Ovary (tissue), 1 donor: ENCODE measurements at regions not wholly inside any gene's neighbourhood (a gene's known extent, or its start where the extent isn't known, plus 50 kb on each side); places are given as distances from the start of the nearest gene placed in this dataset.

ENCODE experiments used
- EP300 ChIP-seq: sonication (generic); formaldehyde crosslinking; IDR thresholded peaks from one replicate; pipeline ENCODE4 v1.6.1; 2017; ENCODE audit warnings: antibody characterized with exemption
- POLR2A ChIP-seq: fragments of 450-650 bp; IDR thresholded peaks from one replicate; pipeline ENCODE4 v1.6.1; 2017; ENCODE audit warnings: antibody characterized with exemption, mild to moderate bottlenecking, moderate library complexity

DNA sequence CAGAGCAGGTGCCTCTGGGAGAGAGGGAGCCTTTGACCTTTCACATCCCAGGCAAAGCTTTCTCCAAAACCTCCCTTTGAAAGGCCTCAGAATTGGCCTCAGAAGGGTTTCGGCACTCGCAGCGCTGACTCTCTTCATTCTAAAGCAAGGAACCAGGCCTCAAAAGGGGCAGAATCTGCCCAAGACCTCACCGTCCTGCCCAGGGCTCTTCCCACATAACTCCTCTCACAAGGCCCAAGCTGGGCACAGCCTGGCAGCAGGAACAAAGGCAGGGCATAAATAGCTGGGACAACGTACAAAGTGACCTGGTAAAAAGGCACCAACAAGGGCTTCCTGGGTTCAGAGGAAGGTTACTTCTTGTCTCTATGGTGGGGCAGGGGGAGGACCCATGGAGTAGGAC, 166.3 kb upstream of the FSTL4 start:
- TF ChIP-seq POLR2A (no peak), EP300 (no peak)
